ENCODE measurements at regions not wholly inside any gene's neighbourhood (a gene's known extent, or its start where the extent isn't known, plus 50 kb on each side); places are given as distances from the start of the nearest gene placed in this dataset.

GRCh38 chr1:199041173-199041914 is 402.5 kb downstream of the PTPRC start (continued):
- TF ChIP-seq PKNOX1 (IDR thresholded peaks at IDR 0.05) (peak; percentile 32; the same call in 1 of the 2 replicates), KAT2A (conservative IDR thresholded peaks at IDR 0.05; ENCODE audit: control insufficient read depth, low read depth, low read length) (no peak), RUNX3 (IDR thresholded peaks at IDR 0.05; ENCODE audit: low read length) (peak; percentile 100), IRF4 (IDR thresholded peaks at IDR 0.05; ENCODE audit: low read depth, low read length) (0 out of 2 replicates have a peak, but pooled peaks have one; percentile 47), FOXM1 (IDR thresholded peaks at IDR 0.05; ENCODE audit: low read depth, low read length) (peak; percentile 93), PBX3 (IDR thresholded peaks at IDR 0.05; ENCODE audit: insufficient replicate concordance, low read depth, low read length) (no peak), BCL3 (IDR thresholded peaks at IDR 0.05; ENCODE audit: borderline replicate concordance, insufficient read depth, low read depth, low read length, poor library complexity, severe bottlenecking) (no peak), ZNF217 (IDR thresholded peaks at IDR 0.05) (peak; percentile 80; the same call in 1 of the 2 replicates), MYB (IDR thresholded peaks at IDR 0.05; ENCODE audit: borderline replicate concordance, low read depth, low read length) (peak; percentile 97), ZBED1 (IDR thresholded peaks at IDR 0.05; ENCODE audit: borderline replicate concordance) (peak; percentile 78; the same call in 1 of the 2 replicates), MEF2A (IDR thresholded peaks at IDR 0.05; ENCODE audit: insufficient read depth, low read depth, low read length) (peak; percentile 72), CBX5 (IDR thresholded peaks at IDR 0.05; ENCODE audit: low read depth) (peak; percentile 84), ASH2L (IDR thresholded peaks at IDR 0.05; ENCODE audit: borderline replicate concordance, low read depth) (no peak), HDAC2 (IDR thresholded peaks at IDR 0.05) (no peak), SMAD1 (IDR thresholded peaks at IDR 0.05; ENCODE audit: low read depth, partially characterized antibody) (no peak), SKIL (IDR thresholded peaks at IDR 0.05; ENCODE audit: low read depth, poor library complexity, severe bottlenecking) (peak; percentile 73), EP300 (IDR thresholded peaks at IDR 0.05; ENCODE audit: borderline replicate concordance in 1 of 2, control insufficient read depth in 1 of 2, low read depth in 2 of 2, low read length in 2 of 2) (peak; percentile 85 to 93), NR2C1 (IDR thresholded peaks at IDR 0.05) (no peak), SMAD5 (IDR thresholded peaks at IDR 0.05; ENCODE audit: low read depth) (no peak), PAX8 (IDR thresholded peaks at IDR 0.05) (no peak), ZSCAN29 (IDR thresholded peaks at IDR 0.05) (no peak), SUZ12 (IDR thresholded peaks at IDR 0.05; ENCODE audit: unreplicated experiment) (no peak), STAT1 (conservative IDR thresholded peaks at IDR 0.05) (no peak), STAT3 (IDR thresholded peaks at IDR 0.05; ENCODE audit: low read depth, low read length) (peak; percentile 98; the same call in 1 of the 2 replicates), POLR2A (IDR thresholded peaks at IDR 0.05; ENCODE audit: low read depth, low read length) (no peak), CREB1 (IDR thresholded peaks at IDR 0.05; ENCODE audit: low read depth) (peak; percentile 67)
